ENCODE measurements at regions not wholly inside any gene's neighbourhood (a gene's known extent, or its start where the extent isn't known, plus 50 kb on each side); places are given as distances from the start of the nearest gene placed in this dataset.

- Histone ChIP-seq H3K36me3 (ENCODE audit: low read depth) (no peaks in the 10 kb centered on the region), H3K4me2 (no peak overlapping the region), H4K20me1 (ENCODE audit: insufficient read depth) (no peaks in the 10 kb centered on the region), H3K27me3 (ENCODE audit: insufficient read depth, low read depth) (no peaks in the 10 kb centered on the region), H3K4me1 (replicated peaks; ENCODE audit: insufficient read depth) (no peaks in the 10 kb centered on the region), H3K79me2 (ENCODE audit: low read depth) (no peaks in the 10 kb centered on the region), H3K27ac (no peak overlapping the region), H3K9me2 (ENCODE audit: insufficient read depth) (no peaks in the 10 kb centered on the region), H3K4me3 (no peak overlapping the region), H3F3A (ENCODE audit: insufficient read depth, low read depth) (no peaks in the 10 kb centered on the region), H3K9me3 (ENCODE audit: insufficient read depth, low read depth) (no peaks in the 10 kb centered on the region), H2AFZ (no peak overlapping the region)
- DNase-seq, result no peak
- intact Hi-C loops (cut with micrococcal nuclease; ENCODE audit: unreplicated experiment), result no loop called here
- ChIA-PET CTCF (no interaction called here), POLR2A (ENCODE audit: unreplicated experiment) (no interaction called here)
- no TSS peak for BruUV-seq (replicated peaks)
- no peak for TF ChIP-seq EZH2 (IDR thresholded peaks at IDR 0.05; ENCODE audit: low read depth)
- TF ChIP-seq CTCF (conservative IDR thresholded peaks at IDR 0.05), result no peak
Measured at GRCh38 chr17:77501751-77502625, 361.2 kb downstream of the SEC14L1 start.

GRCh38 chr17:77502626-77503292 is 362.0 kb downstream of the SEC14L1 start:
- Histone ChIP-seq H3K9me2 (ENCODE audit: insufficient read depth) (no peaks in the 10 kb centered on the region), H3K27ac (no peak overlapping the region), H3K79me2 (ENCODE audit: low read depth) (no peaks in the 10 kb centered on the region), H3F3A (ENCODE audit: insufficient read depth, low read depth) (no peaks in the 10 kb centered on the region), H3K4me2 (no peak overlapping the region), H4K20me1 (ENCODE audit: insufficient read depth) (no peaks in the 10 kb centered on the region), H3K9me3 (ENCODE audit: insufficient read depth, low read depth) (no peaks in the 10 kb centered on the region), H3K4me3 (no peak overlapping the region), H2AFZ (no peak overlapping the region), H3K4me1 (replicated peaks; ENCODE audit: insufficient read depth) (no peaks in the 10 kb centered on the region), H3K27me3 (ENCODE audit: insufficient read depth, low read depth) (no peaks in the 10 kb centered on the region), H3K36me3 (ENCODE audit: low read depth) (no peaks in the 10 kb centered on the region)
- no peak for DNase-seq
- intact Hi-C loops (cut with micrococcal nuclease; ENCODE audit: unreplicated experiment), result no loop called here
- ChIA-PET POLR2A (ENCODE audit: unreplicated experiment) (no interaction called here), CTCF (interaction anchor here (0.5 kb wide), 1 partner anchor 32 kb away, joined by 10 read pairs; no protein-coding TSS in a partner anchor)
- BruUV-seq (replicated peaks), result no TSS peak
- TF ChIP-seq EZH2 (IDR thresholded peaks at IDR 0.05; ENCODE audit: low read depth), result no peak
- TF ChIP-seq CTCF (conservative IDR thresholded peaks at IDR 0.05), result no peak

GRCh38 chr17:77503293-77503655 is 362.5 kb downstream of the SEC14L1 start:
- Histone ChIP-seq H4K20me1 (ENCODE audit: insufficient read depth) (no peaks in the 10 kb centered on the region), H3K4me2 (no peak overlapping the region), H3K27ac (no peak overlapping the region), H3K9me2 (ENCODE audit: insufficient read depth) (no peaks in the 10 kb centered on the region), H3K4me1 (replicated peaks; ENCODE audit: insufficient read depth) (no peaks in the 10 kb centered on the region), H3K36me3 (ENCODE audit: low read depth) (no peaks in the 10 kb centered on the region), H2AFZ (no peak overlapping the region), H3K9me3 (ENCODE audit: insufficient read depth, low read depth) (no peaks in the 10 kb centered on the region), H3F3A (ENCODE audit: insufficient read depth, low read depth) (no peaks in the 10 kb centered on the region), H3K4me3 (no peak overlapping the region), H3K27me3 (ENCODE audit: insufficient read depth, low read depth) (no peaks in the 10 kb centered on the region), H3K79me2 (ENCODE audit: low read depth) (no peaks in the 10 kb centered on the region)
- intact Hi-C loops (cut with micrococcal nuclease; ENCODE audit: unreplicated experiment), result no loop called here
- POLR2A ChIA-PET (ENCODE audit: unreplicated experiment), result no interaction called here
- CTCF ChIA-PET, result interaction anchor here (0.5 kb wide), 1 partner anchor 32 kb away, joined by 10 read pairs; no protein-coding TSS in a partner anchor
- BruUV-seq (replicated peaks), result no TSS peak
- no peak for DNase-seq
- TF ChIP-seq CTCF (conservative IDR thresholded peaks at IDR 0.05) (no peak), EZH2 (IDR thresholded peaks at IDR 0.05; ENCODE audit: low read depth) (no peak)
